SK-N-SH treated with all-trans-retinoic acid at 6 μM for 48 hours (cell line): ENCODE measurements at regions not wholly inside any gene's neighbourhood (a gene's known extent, or its start where the extent isn't known, plus 50 kb on each side); places are given as distances from the start of the nearest gene placed in this dataset.

Experiments used
- ESRRG ChIP-seq: fragments of 250-450 bp; sonication (Bioruptor Pico); IDR thresholded peaks from 2 replicates; pipeline ENCODE4 v1.6.1; 2021; ENCODE audit warnings: mild to moderate bottlenecking
- RARB ChIP-seq: fragments of 250-450 bp; sonication (Bioruptor Pico); IDR thresholded peaks from 2 replicates; pipeline ENCODE4 v1.8.0; 2021; ENCODE audit warnings: mild to moderate bottlenecking, moderate library complexity
- ZFP3 ChIP-seq: fragments of 250-450 bp; sonication (Bioruptor Pico); IDR thresholded peaks from 2 replicates; pipeline ENCODE4 v1.5.0; 2020; ENCODE audit warnings: mild to moderate bottlenecking, moderate library complexity

- no peak for TF ChIP-seq ESRRG (CRISPR knock-in tag)
- TF ChIP-seq RARB (CRISPR knock-in tag), result no peak
- no peak for TF ChIP-seq ZFP3 (CRISPR knock-in tag)
Measured at GRCh38 chr7:56213574-56213973, 97.4 kb upstream of the NUPR2 start.
